Lung (tissue), 11 donors: ENCODE measurements at regions not wholly inside any gene's neighbourhood (a gene's known extent, or its start where the extent isn't known, plus 50 kb on each side); places are given as distances from the start of the nearest gene placed in this dataset.

Experiments
- ATAC-seq: fragments of 200-7000 bp; cut with Tn5 transposase; one replicate; pipeline ENCODE4 v1.9.1; 2020; ENCODE audit warnings: moderate number of reproducible peaks; ENCODE audit not compliant: insufficient read depth, low FRiP score
- DNase-seq, 3 donors: peaks; one replicate each; pipeline ENCODE4 v3.0.0-alpha.2; 2013 to 2017
- H3K27ac ChIP-seq, 2 donors: one replicate each; pipeline ENCODE4 v1.5.1; 2013; ENCODE audit warnings: mild to moderate bottlenecking in 2 of 2, moderate library complexity in 2 of 2, control low read depth in 1 of 2, inconsistent platforms in 1 of 2, low read depth in 1 of 2, low read length in 1 of 2
- H3K27me3 ChIP-seq, 3 donors: one replicate each; pipeline ENCODE4 v1.5.1; 2013; ENCODE audit warnings: low read length in 2 of 3; ENCODE audit not compliant: control insufficient read depth in 3 of 3, insufficient read depth in 3 of 3
- H3K36me3 ChIP-seq, 4 donors: one replicate each; pipeline ENCODE4 v1.5.1; 2013; ENCODE audit warnings: low read length in 4 of 4, mild to moderate bottlenecking in 1 of 4, moderate library complexity in 1 of 4; ENCODE audit not compliant: control insufficient read depth in 4 of 4, insufficient read depth in 4 of 4
- H3K4me1 ChIP-seq, 5 donors: one replicate each; pipeline ENCODE4 v1.5.1; 2013; ENCODE audit warnings: low read length in 5 of 5, mild to moderate bottlenecking in 2 of 5, moderate library complexity in 1 of 5; ENCODE audit not compliant: control insufficient read depth in 5 of 5, insufficient read depth in 5 of 5
- H3K4me3 ChIP-seq: one replicate; pipeline ENCODE4 v1.5.1; 2013; ENCODE audit warnings: mild to moderate bottlenecking, control low read depth, moderate library complexity
- H3K9ac ChIP-seq, 2 donors: one replicate each; pipeline ENCODE4 v1.5.1; 2013; ENCODE audit warnings: low read length in 2 of 2, control low read depth in 1 of 2; ENCODE audit not compliant: insufficient read depth in 1 of 2
- H3K9me3 ChIP-seq, 4 donors: one replicate each; pipeline ENCODE4 v1.5.1; 2013; ENCODE audit warnings: low read length in 3 of 4, mild to moderate bottlenecking in 1 of 4, moderate library complexity in 1 of 4; ENCODE audit not compliant: control insufficient read depth in 4 of 4, insufficient read depth in 3 of 4
- WGBS, 2 donors: extraction: QIAGEN DNeasy Blood & Tissue Kit; methylation state at CpG; one replicate each; pipeline ENCODE4 v1.1.7; 2013; 5-methylcytosine and 5-hydroxymethylcytosine counted together
- TF ChIP-seq, protein P1 (sequence below): IDR thresholded peaks from 2 replicates; pipeline ENCODE4 v1.5.1; 2012; ENCODE audit warnings: mild to moderate bottlenecking; ENCODE audit errors: control extremely low read depth, extremely low read depth
- donor health status: control.
- donor health status: control.
- donor health status: Bipolar disorder and iron deficiency.
- donor health status: healthy.
- donor health status: DM: yes; HTN: yes; CAD: no.

DNA sequence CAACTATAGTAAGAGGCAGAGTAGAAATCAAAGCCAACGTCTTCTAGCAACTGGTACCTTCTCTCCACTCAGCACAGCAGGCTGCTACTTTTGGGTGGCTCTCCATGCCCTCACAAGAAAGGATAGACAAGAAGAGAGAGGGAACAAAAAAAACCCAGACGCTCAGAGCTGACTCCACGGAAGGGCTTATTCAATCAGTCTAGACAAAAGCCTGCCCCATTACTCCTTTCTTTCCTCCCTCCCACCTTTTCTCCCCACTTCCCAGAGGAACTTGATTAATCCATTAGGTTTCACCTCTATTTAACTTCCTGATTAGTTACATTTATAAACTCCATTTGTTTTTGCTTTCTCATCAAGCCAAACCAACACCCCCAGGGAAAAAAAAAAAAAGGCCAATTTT, 71.1 kb upstream of the CCDC60 start:
- no peak for DNase-seq
- no peak overlapping the region for H3K27ac ChIP-seq
- H3K4me3 ChIP-seq = no peak overlapping the region
- H3K9ac ChIP-seq = no peak overlapping the region
- TF ChIP-seq, protein P1, sequence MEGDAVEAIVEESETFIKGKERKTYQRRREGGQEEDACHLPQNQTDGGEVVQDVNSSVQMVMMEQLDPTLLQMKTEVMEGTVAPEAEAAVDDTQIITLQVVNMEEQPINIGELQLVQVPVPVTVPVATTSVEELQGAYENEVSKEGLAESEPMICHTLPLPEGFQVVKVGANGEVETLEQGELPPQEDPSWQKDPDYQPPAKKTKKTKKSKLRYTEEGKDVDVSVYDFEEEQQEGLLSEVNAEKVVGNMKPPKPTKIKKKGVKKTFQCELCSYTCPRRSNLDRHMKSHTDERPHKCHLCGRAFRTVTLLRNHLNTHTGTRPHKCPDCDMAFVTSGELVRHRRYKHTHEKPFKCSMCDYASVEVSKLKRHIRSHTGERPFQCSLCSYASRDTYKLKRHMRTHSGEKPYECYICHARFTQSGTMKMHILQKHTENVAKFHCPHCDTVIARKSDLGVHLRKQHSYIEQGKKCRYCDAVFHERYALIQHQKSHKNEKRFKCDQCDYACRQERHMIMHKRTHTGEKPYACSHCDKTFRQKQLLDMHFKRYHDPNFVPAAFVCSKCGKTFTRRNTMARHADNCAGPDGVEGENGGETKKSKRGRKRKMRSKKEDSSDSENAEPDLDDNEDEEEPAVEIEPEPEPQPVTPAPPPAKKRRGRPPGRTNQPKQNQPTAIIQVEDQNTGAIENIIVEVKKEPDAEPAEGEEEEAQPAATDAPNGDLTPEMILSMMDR = no peak
- peaks cover 0 to 3% (median 0%) of the 10 kb centered on the region in 3 donors for H3K27me3 ChIP-seq
- H3K36me3 ChIP-seq = no peaks in the 10 kb centered on the region
- peaks cover 0 to 7% (median 1%) of the 10 kb centered on the region in 4 donors for H3K9me3 ChIP-seq
- no peak for ATAC-seq
- WGBS, 2 donors = 76 to 86% methylated on average over 3 of the region's 3 CpGs
- H3K4me1 ChIP-seq = peaks cover 0 to 3% (median 0%) of the 10 kb centered on the region in 5 donors

DNA sequence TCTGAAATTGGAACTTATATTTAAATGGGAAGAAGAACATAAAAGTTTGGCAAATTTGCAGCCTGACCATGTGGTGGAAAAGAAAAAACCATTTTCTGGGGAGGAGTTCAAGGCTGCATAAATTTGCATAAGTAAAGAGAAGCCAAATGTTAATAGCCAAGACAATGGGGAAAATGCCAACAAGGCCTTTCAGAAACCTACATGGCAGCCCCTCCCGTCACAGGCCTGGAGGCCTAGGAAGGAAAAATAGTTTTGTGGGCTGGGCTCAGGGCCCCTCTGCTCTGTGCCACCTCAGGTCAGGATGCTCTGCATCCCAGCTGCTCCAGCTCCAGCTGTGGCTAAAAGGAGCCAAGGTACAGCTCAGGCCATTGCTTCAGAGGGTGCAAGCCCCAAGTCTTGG, 67.6 kb upstream of the CCDC60 start:
- Histone ChIP-seq H3K27me3 (no peaks in the 10 kb centered on the region), H3K9me3 (peaks cover 0 to 8% (median 1%) of the 10 kb centered on the region in 4 donors), H3K9ac (no peak overlapping the region), H3K4me3 (no peak overlapping the region), H3K27ac (no peak overlapping the region), H3K36me3 (no peaks in the 10 kb centered on the region), H3K4me1 (no peaks in the 10 kb centered on the region)
- DNase-seq (no peak), ATAC-seq (no peak)
- TF ChIP-seq, protein P1 = no peak
- 96 to 100% methylated on average over 1 of the region's 1 CpG for WGBS, 2 donors

DNA sequence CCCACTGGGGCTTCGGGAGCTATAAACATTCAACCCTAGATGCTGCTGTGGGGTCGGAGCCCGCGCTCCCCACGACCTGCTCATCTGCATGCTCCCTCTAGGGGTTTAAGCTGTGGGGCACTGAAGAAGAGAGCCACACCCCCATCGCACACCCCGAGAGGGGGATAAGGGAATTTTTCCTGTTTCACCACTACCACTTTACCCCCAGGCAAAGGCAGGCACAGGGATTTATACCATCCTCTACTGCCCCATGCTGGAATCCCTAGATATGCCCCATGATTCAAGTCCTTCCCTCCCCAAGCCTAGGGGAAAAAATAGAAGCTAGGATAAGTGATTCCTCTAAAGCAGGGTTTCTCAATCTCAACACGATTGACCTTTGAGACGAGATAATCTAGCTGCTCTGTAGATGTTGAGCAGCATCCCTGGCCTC, 59.9 kb upstream of the CCDC60 start:
- DNase-seq = no peak
- Histone ChIP-seq H3K4me3 (no peak overlapping the region), H3K9me3 (peaks cover 0 to 2% (median 0%) of the 10 kb centered on the region in 4 donors), H3K4me1 (peaks cover 0 to 3% (median 0%) of the 10 kb centered on the region in 5 donors), H3K36me3 (no peaks in the 10 kb centered on the region), H3K27ac (no peak overlapping the region), H3K27me3 (peaks cover 0 to 3% (median 0%) of the 10 kb centered on the region in 3 donors), H3K9ac (no peak overlapping the region)
- TF ChIP-seq, protein P1 = no peak
- 73 to 78% methylated on average over 9 of the region's 9 CpGs for WGBS, 2 donors
- ATAC-seq = no peak

DNA sequence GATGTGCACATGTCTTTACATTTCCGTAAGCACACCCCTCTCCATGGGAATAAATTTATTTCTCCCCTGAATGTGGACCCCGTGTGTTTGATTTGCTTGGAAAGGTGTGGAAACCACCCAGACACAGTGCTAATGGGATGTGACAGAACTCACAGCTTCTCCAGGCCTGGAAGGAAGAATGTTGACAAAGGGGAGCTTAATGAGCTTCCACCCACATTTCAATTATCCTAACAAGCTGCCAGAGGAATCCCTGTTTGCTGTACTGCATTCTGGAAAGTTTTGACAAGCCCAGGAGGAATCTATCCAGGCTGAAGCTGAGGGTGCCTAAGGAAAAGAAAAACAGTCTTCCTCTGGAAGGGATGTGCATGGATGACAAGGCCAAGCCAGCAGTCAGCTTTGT, 51.2 kb upstream of the CCDC60 start:
- 70 to 77% methylated on average over 2 of the region's 2 CpGs for WGBS, 2 donors
- TF ChIP-seq, protein P1 = no peak

More for the DNA sequence above, 51.2 kb upstream of the CCDC60 start:
- no peak overlapping the region for H3K27ac ChIP-seq
- ATAC-seq (no peak), DNase-seq (no peak)
- no peak overlapping the region for H3K9ac ChIP-seq
- no peaks in the 10 kb centered on the region for H3K4me1 ChIP-seq
- no peak overlapping the region for H3K4me3 ChIP-seq
- peaks cover 0 to 4% (median 0%) of the 10 kb centered on the region in 4 donors for H3K9me3 ChIP-seq
- no peaks in the 10 kb centered on the region for H3K36me3 ChIP-seq
- H3K27me3 ChIP-seq = no peaks in the 10 kb centered on the region
